HCT116 (cell line): ENCODE measurements at regions not wholly inside any gene's neighbourhood (a gene's known extent, or its start where the extent isn't known, plus 50 kb on each side); places are given as distances from the start of the nearest gene placed in this dataset.

Experiments used
- ATAC-seq: fragments of 200-7000 bp; cut with Tn5 transposase; 2 replicates; pipeline ENCODE4 v1.9.1; 2020; ENCODE audit warnings: mild to moderate bottlenecking, moderate library complexity
- BruUV-seq: library from RNA; stranded (reverse); fragments of 400-500 nt; replicated peaks from 2 replicates; lab custom pipeline; 2021; lab: Mats Ljungman, UMichigan
- CTCF ChIA-PET: fragments of 300-600 bp; sonication (Branson Sonifier 250); formaldehyde crosslinking; loops from one replicate; lab custom pipeline; 2021; ENCODE audit warnings: antibody characterized with exemption; lab: Charles Lee
- POLR2A ChIA-PET: fragments of 300-600, 350-600 bp; sonication (Branson Sonifier 250); formaldehyde crosslinking; loops from one replicate; lab custom pipeline; 2021; ENCODE audit warnings: antibody characterized with exemption; lab: Charles Lee
- RAD21 ChIA-PET, 2 experiments: fragments of 300-600 bp; sonication (Branson Sonifier 250); formaldehyde crosslinking; loops; one replicate each; lab custom pipeline; 2023; ENCODE audit warnings: low total read pairs in 2 of 2; ENCODE audit not compliant: uncharacterized antibody in 2 of 2, unreplicated experiment in 2 of 2, low non-redundant PET in 1 of 2; lab: Charles Lee
- DNase-seq: peaks from one replicate; pipeline ENCODE4 v3.0.0-alpha.2; 2010; ENCODE audit warnings: low read depth, low spot score
- H2AFZ ChIP-seq: fragments of 200-600 bp; shearing (Covaris generic), sonication (generic); 2 replicates; pipeline ENCODE4 v1.6.1; 2017; ENCODE audit warnings: low read depth, mixed run types, mixed read lengths, antibody characterized with exemption, low read length; ENCODE audit not compliant: poor library complexity, severe bottlenecking
- H3K27ac ChIP-seq: 2 replicates; pipeline ENCODE4 v1.5.1; 2012; ENCODE audit warnings: low read depth, low read length
- H3K27me3 ChIP-seq: fragments of 200-600 bp; sonication (generic); 2 replicates; pipeline ENCODE4 v1.6.1; 2016; ENCODE audit warnings: mixed run types, low read length, mixed read lengths; ENCODE audit not compliant: insufficient read depth
- H3K36me3 ChIP-seq, 2 experiments: fragments of 200-500 bp in 1 of 2; fragments of 200-600 bp in 1 of 2; sonication (Bioruptor generic) in 1 of 2; sonication (generic) in 1 of 2; 2 replicates each; pipeline versions ENCODE4 v1.5.1 to v1.6.1; 2014 to 2016; ENCODE audit warnings: low read length in 2 of 2, inconsistent platforms in 1 of 2, mixed read lengths in 1 of 2, mixed run types in 1 of 2; ENCODE audit not compliant: insufficient read depth in 2 of 2, control insufficient read depth in 1 of 2
- H3K4me1 ChIP-seq, 2 experiments: fragments of 200-600 bp in 1 of 2; sonication (generic) in 1 of 2; 2 replicates each; pipeline versions ENCODE4 v1.5.1 to v1.6.1; 2012 to 2017; ENCODE audit warnings: low read length in 2 of 2, inconsistent platforms in 1 of 2, mild to moderate bottlenecking in 1 of 2, mixed read lengths in 1 of 2, mixed run types in 1 of 2, moderate library complexity in 1 of 2; ENCODE audit not compliant: insufficient read depth in 2 of 2, control insufficient read depth in 1 of 2
- H3K4me2 ChIP-seq: fragments of 200-600 bp; sonication (generic); 2 replicates; pipeline ENCODE4 v1.6.1; 2017; ENCODE audit warnings: mixed run types, low read length, mixed read lengths
- H3K4me3 ChIP-seq, 2 experiments: fragments of 200-600 bp in 1 of 2; sonication (generic) in 1 of 2; replicated peaks in 1 of 2; 2 replicates each; pipeline ENCODE4 v1.5.1; 2011 to 2016; ENCODE audit warnings: low read length in 2 of 2, control low read depth in 1 of 2, low read depth in 1 of 2, mild to moderate bottlenecking in 1 of 2, mixed read lengths in 1 of 2, mixed run types in 1 of 2
- H3K79me2 ChIP-seq: fragments of 200-600 bp; sonication (generic); 2 replicates; pipeline ENCODE4 v1.6.1; 2017; ENCODE audit warnings: mild to moderate bottlenecking, mixed run types, low read length, moderate library complexity, mixed read lengths; ENCODE audit not compliant: insufficient read depth
- H3K9ac ChIP-seq: fragments of 200-600 bp; sonication (generic); 2 replicates; pipeline ENCODE4 v1.6.1; 2016; ENCODE audit warnings: low read length, mixed read lengths
- H3K9me2 ChIP-seq: fragments of 200-600 bp; sonication (generic), shearing (Covaris generic); 2 replicates; pipeline ENCODE4 v1.6.1; 2017; ENCODE audit warnings: mixed run types, mild to moderate bottlenecking, moderate library complexity; ENCODE audit not compliant: insufficient read depth
- H3K9me3 ChIP-seq, 2 experiments: fragments of 200-500 bp in 1 of 2; fragments of 200-600 bp in 1 of 2; sonication (Bioruptor generic) in 1 of 2; sonication (generic) in 1 of 2; 2 replicates each; pipeline ENCODE4 v1.6.1; 2014 to 2017; ENCODE audit warnings: low read length in 2 of 2, mixed read lengths in 2 of 2, inconsistent platforms in 1 of 2, low read depth in 1 of 2, mild to moderate bottlenecking in 1 of 2, mixed run types in 1 of 2, moderate library complexity in 1 of 2; ENCODE audit not compliant: control insufficient read depth in 1 of 2, insufficient read depth in 1 of 2
- H4K20me1 ChIP-seq: fragments of 200-600 bp; sonication (generic), shearing (Covaris generic); 2 replicates; pipeline ENCODE4 v1.6.1; 2017; ENCODE audit warnings: mixed run types, mild to moderate bottlenecking, moderate library complexity; ENCODE audit not compliant: insufficient read depth
- ATF3 ChIP-seq: IDR thresholded peaks from 2 replicates; pipeline ENCODE4 v1.6.1; 2012
- CEBPB ChIP-seq: IDR thresholded peaks from 2 replicates; pipeline ENCODE4 v1.6.1; 2012; ENCODE audit warnings: low read depth
- CTCF ChIP-seq, 3 experiments: fragments of 200-600 bp in 1 of 3; sonication (generic) in 1 of 3; IDR thresholded peaks in 2 of 3; conservative IDR thresholded peaks in 1 of 3; 2 replicates each; pipeline ENCODE4 v1.5.1; 2012 to 2017; ENCODE audit warnings: low read depth in 2 of 3, low read length in 2 of 3, antibody characterized with exemption in 1 of 3, borderline replicate concordance in 1 of 3, control low read depth in 1 of 3, mild to moderate bottlenecking in 1 of 3, mixed read lengths in 1 of 3, mixed run types in 1 of 3, moderate library complexity in 1 of 3; ENCODE audit not compliant: insufficient read depth in 1 of 3
- ELF1 ChIP-seq: IDR thresholded peaks from 2 replicates; pipeline ENCODE4 v1.6.1; 2012; ENCODE audit warnings: low read depth, borderline replicate concordance
- EZH2 ChIP-seq: fragments of 200-600 bp; sonication (generic); IDR thresholded peaks from 2 replicates; pipeline ENCODE4 v1.6.1; 2017; ENCODE audit warnings: antibody characterized with exemption, mixed run types
- EZH2phosphoT487 ChIP-seq: fragments of 200-600 bp; IDR thresholded peaks from 2 replicates; pipeline ENCODE4 v1.6.1; 2018; ENCODE audit warnings: antibody characterized with exemption, borderline replicate concordance
- JUND ChIP-seq: IDR thresholded peaks from 2 replicates; pipeline ENCODE4 v1.6.1; 2012
- MAX ChIP-seq: IDR thresholded peaks from 2 replicates; pipeline ENCODE4 v1.6.1; 2012
- POLR2AphosphoS5 ChIP-seq: IDR thresholded peaks from 2 replicates; pipeline ENCODE4 v1.6.1; 2011; ENCODE audit warnings: mild to moderate bottlenecking, low read depth, low read length, moderate library complexity
- RAD21 ChIP-seq: IDR thresholded peaks from 2 replicates; pipeline ENCODE4 v1.6.1; 2012; ENCODE audit warnings: low read depth, mild to moderate bottlenecking
- REST ChIP-seq: IDR thresholded peaks from 2 replicates; pipeline ENCODE4 v1.6.1; 2012; ENCODE audit warnings: low read depth
- SIN3A ChIP-seq: IDR thresholded peaks from 2 replicates; pipeline ENCODE4 v1.6.1; 2012; ENCODE audit warnings: low read depth
- SP1 ChIP-seq: IDR thresholded peaks from 2 replicates; pipeline ENCODE4 v1.6.1; 2012; ENCODE audit warnings: low read depth
- SRF ChIP-seq: IDR thresholded peaks from 2 replicates; pipeline ENCODE4 v1.6.1; 2012; ENCODE audit warnings: low read depth
- ZBTB33 ChIP-seq: IDR thresholded peaks from 2 replicates; pipeline ENCODE4 v1.6.1; 2011; ENCODE audit warnings: mild to moderate bottlenecking, low read length, moderate library complexity; ENCODE audit not compliant: insufficient replicate concordance; ENCODE audit errors: extremely low read depth
- ZNF274 ChIP-seq: fragments of 200-500 bp; sonication (Bioruptor generic); IDR thresholded peaks from 2 replicates; pipeline ENCODE4 v1.6.1; 2014; ENCODE audit warnings: mild to moderate bottlenecking, low read depth, low read length, inconsistent platforms
- intact Hi-C: fragments of 100-400 bp; cut with micrococcal nuclease; formaldehyde crosslinking; loops from 2 replicates; pipeline ENCODE4 v1.10.0; 2022

GRCh38 chr7:93704217-93704616 lies 129.7 kb upstream of the CALCR start:
- Histone ChIP-seq H3K36me3 (no peaks in the 10 kb centered on the region), H3K27me3 (peaks cover 2% of the 10 kb centered on the region), H3K9ac (no peak overlapping the region), H3K79me2 (no peaks in the 10 kb centered on the region), H3K4me2 (no peak overlapping the region), H3K9me2 (no peaks in the 10 kb centered on the region), H3K4me1 (no peaks in the 10 kb centered on the region), H3K4me3 (no peak overlapping the region), H4K20me1 (no peaks in the 10 kb centered on the region; the same call in 1 of the 2 replicates), H3K9me3 (no peaks in the 10 kb centered on the region), H2AFZ (no peak overlapping the region), H3K27ac (no peak overlapping the region)
- ChIA-PET POLR2A (no interaction called here), RAD21 (no interaction called here), CTCF (no interaction called here)
- no peak for ATAC-seq
- intact Hi-C loops = no loop called here
- TF ChIP-seq ZBTB33 (no peak), JUND (no peak), EZH2phosphoT487 (no peak), REST (no peak), RAD21 (no peak), EZH2 (no peak), SP1 (no peak), SRF (no peak), SIN3A (no peak), MAX (no peak), ZNF274 (no peak), ELF1 (no peak), CTCF (IDR thresholded peaks at IDR 0.05 in 2 of 3, conservative IDR thresholded peaks at IDR 0.05 in 1 of 3; ENCODE audit: borderline replicate concordance in 1 of 3, insufficient read depth in 1 of 3, low read depth in 2 of 3, low read length in 2 of 3) (no peak), CEBPB (no peak), ATF3 (no peak), POLR2AphosphoS5 (no peak)
- DNase-seq = no peak
- BruUV-seq = no TSS peak
